HCT116 (cell line): ENCODE measurements at regions not wholly inside any gene's neighbourhood (a gene's known extent, or its start where the extent isn't known, plus 50 kb on each side); places are given as distances from the start of the nearest gene placed in this dataset.

Source experiments
- CBX3 ChIP-seq: IDR thresholded peaks from 2 replicates; pipeline ENCODE4 v1.6.1; 2012; ENCODE audit warnings: low read depth
- CTCF ChIP-seq, 3 experiments: fragments of 200-600 bp in 1 of 3; sonication (generic) in 1 of 3; IDR thresholded peaks in 2 of 3; conservative IDR thresholded peaks in 1 of 3; 2 replicates each; pipeline ENCODE4 v1.5.1; 2012 to 2017; ENCODE audit warnings: low read depth in 2 of 3, low read length in 2 of 3, antibody characterized with exemption in 1 of 3, borderline replicate concordance in 1 of 3, control low read depth in 1 of 3, mild to moderate bottlenecking in 1 of 3, mixed read lengths in 1 of 3, mixed run types in 1 of 3, moderate library complexity in 1 of 3; ENCODE audit not compliant: insufficient read depth in 1 of 3
- EZH2 ChIP-seq: fragments of 200-600 bp; sonication (generic); IDR thresholded peaks from 2 replicates; pipeline ENCODE4 v1.6.1; 2017; ENCODE audit warnings: antibody characterized with exemption, mixed run types
- EZH2phosphoT487 ChIP-seq: fragments of 200-600 bp; IDR thresholded peaks from 2 replicates; pipeline ENCODE4 v1.6.1; 2018; ENCODE audit warnings: antibody characterized with exemption, borderline replicate concordance
- POLR2A ChIP-seq: IDR thresholded peaks from 2 replicates; pipeline ENCODE4 v1.7.0; 2011; ENCODE audit warnings: borderline replicate concordance; ENCODE audit not compliant: insufficient read depth, insufficient read length; ENCODE audit errors: extremely low read depth
- POLR2AphosphoS5 ChIP-seq: IDR thresholded peaks from 2 replicates; pipeline ENCODE4 v1.6.1; 2011; ENCODE audit warnings: mild to moderate bottlenecking, low read depth, low read length, moderate library complexity
- RAD21 ChIP-seq: IDR thresholded peaks from 2 replicates; pipeline ENCODE4 v1.6.1; 2012; ENCODE audit warnings: low read depth, mild to moderate bottlenecking
- SP1 ChIP-seq: IDR thresholded peaks from 2 replicates; pipeline ENCODE4 v1.6.1; 2012; ENCODE audit warnings: low read depth
- YY1 ChIP-seq: IDR thresholded peaks from 2 replicates; pipeline ENCODE4 v1.6.1; 2011; ENCODE audit warnings: low read length, low read depth, moderate library complexity, mild to moderate bottlenecking; ENCODE audit not compliant: insufficient replicate concordance; ENCODE audit errors: extremely low read depth
- ZFX ChIP-seq: fragments of 450-650 bp; IDR thresholded peaks from 2 replicates; pipeline ENCODE4 v1.6.1; 2017
- TF ChIP-seq, protein P1 (sequence below): IDR thresholded peaks from 2 replicates; pipeline ENCODE4 v1.6.1; 2012

DNA sequence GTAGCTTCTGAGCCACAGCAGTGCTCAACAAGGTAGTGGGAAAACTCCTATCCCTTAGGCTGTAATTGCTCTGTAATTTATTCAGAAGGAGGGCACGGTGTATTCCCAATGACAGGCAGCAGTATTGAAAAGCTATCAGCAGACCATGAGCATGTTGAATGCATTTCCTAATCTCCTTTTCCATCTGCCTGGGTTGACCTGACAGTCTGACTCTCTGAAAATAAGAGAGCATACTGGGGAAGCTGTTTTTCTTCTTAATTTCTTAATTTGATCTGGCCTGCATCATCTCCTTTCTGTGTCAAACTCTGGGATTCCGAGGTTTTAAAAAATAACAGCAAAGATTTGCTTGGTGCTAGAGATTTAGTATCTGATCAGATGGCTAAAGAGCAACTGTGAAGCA is 88.1 kb upstream of the SLC35F3 start:
- TF ChIP-seq CTCF (IDR thresholded peaks at IDR 0.05 in 2 of 3, conservative IDR thresholded peaks at IDR 0.05 in 1 of 3; ENCODE audit: borderline replicate concordance in 1 of 3, insufficient read depth in 1 of 3, low read depth in 2 of 3, low read length in 2 of 3) (no peak), POLR2A (no peak), SP1 (no peak), CBX3 (no peak), RAD21 (no peak), EZH2phosphoT487 (no peak), EZH2 (no peak), YY1 (no peak), POLR2AphosphoS5 (no peak), ZFX (no peak)
- TF ChIP-seq, protein P1, sequence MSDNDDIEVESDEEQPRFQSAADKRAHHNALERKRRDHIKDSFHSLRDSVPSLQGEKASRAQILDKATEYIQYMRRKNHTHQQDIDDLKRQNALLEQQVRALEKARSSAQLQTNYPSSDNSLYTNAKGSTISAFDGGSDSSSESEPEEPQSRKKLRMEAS, result no peak
